ENCODE measurements at regions not wholly inside any gene's neighbourhood (a gene's known extent, or its start where the extent isn't known, plus 50 kb on each side); places are given as distances from the start of the nearest gene placed in this dataset.

DNA sequence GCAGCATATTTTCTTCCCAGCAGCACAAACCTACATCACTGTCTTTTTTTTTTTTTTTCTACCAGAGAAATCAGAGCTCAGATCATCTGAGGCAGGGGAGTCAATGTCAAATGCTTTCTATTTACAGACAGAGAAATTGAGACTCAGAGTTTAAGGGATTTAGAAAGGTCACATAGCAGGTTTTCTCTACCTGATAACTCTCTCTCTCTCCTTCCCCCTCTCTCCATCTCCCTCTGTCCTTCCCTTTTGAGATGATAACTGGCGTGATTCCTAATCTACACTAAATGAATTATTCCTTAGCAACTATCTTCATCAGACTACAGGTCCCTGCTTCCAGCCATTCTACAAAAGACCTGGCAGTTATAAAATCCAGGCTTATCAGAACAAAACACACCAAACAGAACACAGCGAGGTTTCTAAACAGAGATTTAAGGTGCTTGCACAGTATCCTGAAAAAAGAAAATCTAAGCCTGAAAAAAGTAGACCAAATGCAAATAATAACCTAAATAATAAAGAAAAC is 161.6 kb upstream of the PKDCC start:
- no peaks in the 10 kb centered on the region for H3K4me1 Mint-ChIP-seq (ENCODE audit: low read depth)
- no peak overlapping the region for H3K27ac Mint-ChIP-seq
- no peaks in the 10 kb centered on the region for H3K27me3 Mint-ChIP-seq
- H3K4me3 Mint-ChIP-seq: no peak overlapping the region
- H3K9me3 Mint-ChIP-seq (ENCODE audit: low read depth): no peaks in the 10 kb centered on the region
- H3K36me3 Mint-ChIP-seq: no peaks in the 10 kb centered on the region

DNA sequence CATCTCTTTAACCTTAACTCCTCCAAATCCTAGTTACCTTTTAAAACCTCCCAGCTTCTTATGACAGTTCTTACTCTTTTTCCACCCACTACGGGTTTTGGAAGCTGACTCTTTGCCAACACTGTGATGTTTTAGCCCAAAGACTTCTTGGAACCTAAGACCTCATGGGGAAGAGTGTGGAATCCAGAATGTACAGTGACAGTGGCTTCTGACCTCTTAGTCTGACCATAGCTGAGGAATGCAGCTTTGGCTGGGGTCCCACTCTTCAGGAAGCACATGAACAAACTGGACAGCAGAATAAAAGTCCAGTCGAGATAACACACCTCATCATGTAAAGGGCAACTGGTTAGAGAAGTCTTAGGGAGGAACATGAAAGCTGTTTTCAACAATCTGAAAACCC is 161.1 kb upstream of the PKDCC start:
- Mint-ChIP-seq H3K4me1 (ENCODE audit: low read depth) (no peaks in the 10 kb centered on the region), H3K9me3 (ENCODE audit: low read depth) (no peaks in the 10 kb centered on the region), H3K27me3 (no peaks in the 10 kb centered on the region), H3K27ac (no peak overlapping the region), H3K36me3 (no peaks in the 10 kb centered on the region), H3K4me3 (no peak overlapping the region)

DNA sequence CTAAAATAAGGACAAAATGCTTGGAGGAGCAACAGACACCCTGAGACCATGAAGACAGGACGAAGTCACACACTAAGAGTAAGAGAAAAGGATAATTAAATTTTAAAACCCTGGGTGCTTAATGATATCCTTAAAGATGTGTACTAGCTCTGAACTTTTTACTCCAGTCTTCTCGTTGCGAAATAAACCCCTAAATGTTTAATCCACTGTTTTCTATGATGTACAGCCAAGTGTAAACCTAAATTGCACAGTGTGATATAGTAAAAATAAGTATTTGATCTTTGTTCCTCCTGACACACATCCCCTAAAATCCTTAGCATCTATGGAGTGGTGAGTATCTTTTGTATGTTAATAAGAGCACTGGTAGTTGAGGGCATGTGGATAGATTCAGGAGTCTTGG is 157.5 kb upstream of the PKDCC start:
- H3K4me1 Mint-ChIP-seq (ENCODE audit: low read depth): no peaks in the 10 kb centered on the region
- no peaks in the 10 kb centered on the region for H3K36me3 Mint-ChIP-seq
- no peak overlapping the region for H3K27ac Mint-ChIP-seq
- no peaks in the 10 kb centered on the region for H3K9me3 Mint-ChIP-seq (ENCODE audit: low read depth)
- no peak overlapping the region for H3K4me3 Mint-ChIP-seq
- H3K27me3 Mint-ChIP-seq: no peaks in the 10 kb centered on the region

DNA sequence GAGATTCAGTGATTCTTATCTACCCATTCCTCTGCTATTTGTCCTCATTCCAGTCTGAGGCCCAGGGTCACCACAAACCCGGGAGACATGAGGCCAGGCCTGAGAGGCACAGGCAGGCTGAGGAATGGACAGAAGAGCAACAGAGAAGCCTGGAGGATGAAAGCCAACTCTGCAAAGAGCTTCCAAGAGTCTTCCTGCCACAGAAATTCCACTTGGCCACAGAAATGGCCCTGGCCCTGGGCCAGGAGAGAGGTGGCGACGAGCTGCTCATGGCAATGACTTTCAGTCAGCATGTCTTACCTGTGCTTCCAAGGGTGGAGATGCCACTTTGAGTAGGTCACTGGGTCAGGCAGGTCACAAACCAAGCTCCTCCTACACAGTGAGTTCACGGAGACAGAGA is 155.3 kb upstream of the PKDCC start:
- Mint-ChIP-seq H3K27me3 (no peaks in the 10 kb centered on the region), H3K27ac (no peak overlapping the region), H3K4me3 (no peak overlapping the region), H3K9me3 (ENCODE audit: low read depth) (no peaks in the 10 kb centered on the region), H3K36me3 (no peaks in the 10 kb centered on the region), H3K4me1 (ENCODE audit: low read depth) (no peaks in the 10 kb centered on the region)

DNA sequence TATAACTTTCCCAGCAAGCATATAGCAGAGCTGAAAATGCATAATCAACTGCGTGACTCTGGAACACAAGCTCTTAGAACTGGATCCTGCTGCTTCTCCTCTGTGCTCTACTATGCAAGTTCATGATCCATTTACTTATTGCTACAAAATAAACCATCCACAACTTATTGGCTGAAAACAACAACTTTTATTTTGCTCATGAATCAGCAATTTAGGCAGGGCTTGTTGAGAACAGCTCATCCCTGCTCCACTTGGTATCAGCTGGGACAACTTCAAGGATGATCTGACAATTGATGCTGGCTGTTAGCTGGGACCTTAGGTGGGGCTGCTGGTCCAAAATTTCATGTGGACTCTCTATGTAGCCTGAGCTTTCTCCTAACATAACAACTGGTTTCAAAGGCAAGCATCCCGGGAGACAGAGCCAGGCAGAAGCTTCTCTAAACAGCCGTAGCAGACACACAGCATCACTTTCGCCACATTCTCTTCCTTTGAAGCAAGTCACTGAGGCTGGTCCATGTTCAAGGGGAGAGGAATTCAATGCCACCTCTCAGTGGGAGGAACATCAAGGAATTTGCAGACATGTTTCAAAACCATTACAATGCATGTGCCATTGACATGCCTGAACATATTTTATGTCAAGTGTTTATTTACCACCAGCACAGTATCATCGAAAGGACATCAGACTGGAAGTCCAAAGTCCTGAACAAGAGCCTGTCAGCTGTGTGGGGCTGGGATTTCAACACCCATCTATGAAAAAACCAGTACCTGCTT is 153.1 kb upstream of the PKDCC start:
- Mint-ChIP-seq H3K4me3 (no peak overlapping the region), H3K27ac (no peak overlapping the region), H3K4me1 (ENCODE audit: low read depth) (no peaks in the 10 kb centered on the region), H3K9me3 (ENCODE audit: low read depth) (no peaks in the 10 kb centered on the region), H3K36me3 (no peaks in the 10 kb centered on the region), H3K27me3 (no peaks in the 10 kb centered on the region)

DNA sequence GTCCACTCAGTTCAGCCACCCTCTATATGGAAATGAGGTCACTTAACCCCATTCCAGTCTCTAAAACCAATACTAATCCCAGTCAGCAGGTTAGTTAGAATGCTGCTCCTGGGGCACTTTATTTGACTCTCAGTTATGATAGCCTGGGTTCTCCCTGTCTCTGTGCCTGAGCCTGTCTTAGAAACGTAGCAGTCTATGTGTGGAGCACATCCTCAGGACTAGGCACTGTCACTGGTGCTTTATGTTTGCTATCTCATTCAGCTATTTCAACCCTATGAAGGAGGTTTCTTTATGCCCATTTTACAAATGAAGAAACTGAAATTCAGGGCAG is 152.5 kb upstream of the PKDCC start:
- no peaks in the 10 kb centered on the region for H3K27me3 Mint-ChIP-seq
- no peak overlapping the region for H3K4me3 Mint-ChIP-seq
- no peaks in the 10 kb centered on the region for H3K36me3 Mint-ChIP-seq
- H3K4me1 Mint-ChIP-seq (ENCODE audit: low read depth): no peaks in the 10 kb centered on the region
- H3K27ac Mint-ChIP-seq: no peak overlapping the region
- H3K9me3 Mint-ChIP-seq (ENCODE audit: low read depth): no peaks in the 10 kb centered on the region

DNA sequence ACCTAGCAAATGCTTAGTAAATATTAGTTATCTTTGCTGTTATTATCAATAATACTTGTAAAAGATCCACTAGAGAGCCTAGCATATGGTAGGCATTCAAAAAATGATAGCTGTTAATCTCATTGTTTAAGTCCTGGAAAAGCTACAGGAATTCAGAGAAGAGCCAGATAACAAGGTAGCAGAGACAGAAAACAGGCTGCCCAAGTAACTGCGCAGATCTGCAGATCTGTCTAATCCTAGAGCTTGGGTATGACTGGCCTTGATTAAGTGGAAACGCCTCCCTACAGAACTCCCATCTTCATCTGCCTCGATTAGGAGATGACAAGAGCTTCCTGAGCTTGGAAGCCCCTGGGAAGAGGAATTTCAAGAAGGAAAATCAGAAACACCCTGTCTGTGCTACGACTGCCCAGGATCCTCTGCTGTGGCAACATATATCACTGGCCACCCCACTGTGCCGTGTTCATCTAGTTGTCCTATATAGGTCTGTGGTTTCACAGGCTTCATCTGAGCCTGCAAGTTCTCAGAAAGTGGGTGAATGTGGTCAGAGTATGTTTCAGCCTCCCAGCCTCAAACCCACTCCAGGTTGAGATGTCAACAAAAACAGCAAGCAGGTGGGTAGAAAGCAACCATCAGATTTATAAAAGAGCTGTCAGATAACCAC is 151.5 kb upstream of the PKDCC start:
- no peaks in the 10 kb centered on the region for H3K9me3 Mint-ChIP-seq (ENCODE audit: low read depth)
- no peak overlapping the region for H3K27ac Mint-ChIP-seq
- H3K4me3 Mint-ChIP-seq: no peak overlapping the region
- H3K36me3 Mint-ChIP-seq: no peaks in the 10 kb centered on the region
- H3K27me3 Mint-ChIP-seq: no peaks in the 10 kb centered on the region
- H3K4me1 Mint-ChIP-seq (ENCODE audit: low read depth): no peaks in the 10 kb centered on the region

DNA sequence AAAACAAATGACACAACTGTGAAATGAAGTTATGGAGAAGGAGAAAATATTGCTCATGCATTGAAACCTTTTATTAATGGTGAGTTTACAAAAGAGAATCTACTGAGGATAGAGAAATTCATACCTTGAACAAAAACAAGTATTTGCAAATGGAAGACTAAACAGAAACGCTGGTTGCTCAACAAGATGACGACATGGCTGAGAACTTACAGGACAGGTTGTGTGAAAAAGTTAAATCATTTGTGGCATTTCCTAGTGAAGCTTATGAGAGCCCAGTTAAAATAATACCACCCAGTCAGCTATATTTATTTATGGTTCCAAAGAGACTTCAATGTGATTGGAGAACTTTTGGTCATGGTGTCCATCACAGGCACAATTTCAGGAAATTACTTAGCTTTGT is 148.6 kb upstream of the PKDCC start:
- H3K27me3 Mint-ChIP-seq: peaks cover 6% of the 10 kb centered on the region
- H3K27ac Mint-ChIP-seq: no peak overlapping the region
- H3K36me3 Mint-ChIP-seq: no peaks in the 10 kb centered on the region
- no peaks in the 10 kb centered on the region for H3K4me1 Mint-ChIP-seq (ENCODE audit: low read depth)
- H3K9me3 Mint-ChIP-seq (ENCODE audit: low read depth): no peaks in the 10 kb centered on the region
- H3K4me3 Mint-ChIP-seq: no peak overlapping the region

DNA sequence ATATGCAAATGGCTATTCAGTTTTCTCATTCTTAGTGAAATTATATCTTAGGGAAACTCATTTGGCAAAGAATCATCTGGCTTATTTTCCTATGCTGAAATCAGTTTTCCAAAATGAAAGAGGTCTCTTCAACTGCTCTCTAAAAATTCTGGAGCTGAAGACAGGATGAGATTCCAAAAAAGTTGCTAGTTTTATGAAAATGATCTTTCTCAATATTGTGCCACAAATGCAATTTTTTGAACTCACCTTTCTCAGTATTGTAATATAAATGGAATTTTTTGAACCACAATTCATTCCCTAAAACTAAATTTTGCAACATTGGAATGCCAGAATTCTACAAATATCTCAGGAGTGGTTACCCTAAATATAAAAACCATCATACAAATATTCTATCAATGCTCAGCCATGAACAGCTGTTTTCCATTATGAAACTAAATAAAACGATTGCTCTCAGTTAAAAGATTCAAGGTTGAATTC is 147.7 kb upstream of the PKDCC start:
- H3K27me3 Mint-ChIP-seq: peaks cover 8% of the 10 kb centered on the region
- H3K36me3 Mint-ChIP-seq: no peaks in the 10 kb centered on the region
- H3K4me3 Mint-ChIP-seq: no peak overlapping the region
- no peak overlapping the region for H3K27ac Mint-ChIP-seq
- no peaks in the 10 kb centered on the region for H3K4me1 Mint-ChIP-seq (ENCODE audit: low read depth)
- H3K9me3 Mint-ChIP-seq (ENCODE audit: low read depth): no peaks in the 10 kb centered on the region

DNA sequence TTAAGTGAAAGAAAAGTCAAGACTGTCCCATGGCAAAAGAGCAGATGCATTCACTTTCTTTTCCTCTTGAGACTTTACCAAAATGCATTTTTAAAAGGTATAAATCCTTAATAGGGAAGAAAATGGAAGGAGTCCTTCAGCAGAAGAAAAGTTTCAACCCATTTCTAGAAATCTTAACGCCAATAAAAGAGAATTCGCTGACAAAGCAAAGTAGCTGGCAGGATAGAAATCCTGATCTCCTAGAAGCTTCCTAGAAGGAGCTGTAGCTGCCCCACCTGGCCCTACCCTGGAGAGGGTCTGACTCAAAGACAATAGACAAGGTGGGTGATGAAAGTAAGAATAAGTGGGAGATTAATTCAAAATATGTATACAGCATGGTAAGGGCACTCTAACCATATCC is 144.9 kb upstream of the PKDCC start:
- no peak overlapping the region for H3K27ac Mint-ChIP-seq

DNA sequence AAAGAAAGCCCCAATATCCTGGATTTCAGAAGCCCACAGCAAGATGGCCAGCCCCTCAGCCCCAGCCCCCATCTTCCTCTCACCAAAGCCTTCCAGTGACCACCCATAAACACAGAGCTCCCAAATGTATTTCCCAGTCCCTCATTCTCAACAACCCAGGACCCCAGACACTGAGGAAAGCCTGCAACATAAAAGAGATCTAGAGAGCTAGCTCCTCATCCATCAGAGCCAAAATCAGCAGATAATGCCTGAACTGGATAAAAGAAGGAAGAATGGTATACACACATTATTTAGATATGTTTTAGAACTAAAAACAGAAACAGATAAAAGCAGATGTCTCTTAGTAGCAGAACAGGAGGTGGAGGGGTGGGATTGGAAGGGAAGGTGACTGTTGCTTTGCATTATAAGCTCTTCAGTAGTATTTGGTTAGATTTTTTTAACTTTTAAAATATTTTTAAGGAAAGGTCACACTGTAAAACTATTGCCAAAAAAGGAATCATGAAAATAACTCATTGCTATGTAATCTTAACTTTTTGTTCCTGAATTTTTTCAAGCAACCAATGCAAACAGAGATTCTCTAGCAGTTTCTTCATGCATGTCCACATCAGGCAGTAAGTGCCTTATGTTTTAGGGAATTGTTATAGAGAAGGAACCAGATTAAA is 144.2 kb upstream of the PKDCC start:
- Mint-ChIP-seq H3K9me3 (ENCODE audit: low read depth) (no peaks in the 10 kb centered on the region), H3K4me1 (ENCODE audit: low read depth) (no peaks in the 10 kb centered on the region), H3K27ac (no peak overlapping the region), H3K4me3 (no peak overlapping the region), H3K36me3 (no peaks in the 10 kb centered on the region), H3K27me3 (peaks cover 12% of the 10 kb centered on the region)

More for the DNA sequence above, 144.9 kb upstream of the PKDCC start:
- H3K4me3 Mint-ChIP-seq: no peak overlapping the region
- no peaks in the 10 kb centered on the region for H3K36me3 Mint-ChIP-seq
- no peaks in the 10 kb centered on the region for H3K4me1 Mint-ChIP-seq (ENCODE audit: low read depth)
- no peaks in the 10 kb centered on the region for H3K9me3 Mint-ChIP-seq (ENCODE audit: low read depth)
- peaks cover 11% of the 10 kb centered on the region for H3K27me3 Mint-ChIP-seq

DNA sequence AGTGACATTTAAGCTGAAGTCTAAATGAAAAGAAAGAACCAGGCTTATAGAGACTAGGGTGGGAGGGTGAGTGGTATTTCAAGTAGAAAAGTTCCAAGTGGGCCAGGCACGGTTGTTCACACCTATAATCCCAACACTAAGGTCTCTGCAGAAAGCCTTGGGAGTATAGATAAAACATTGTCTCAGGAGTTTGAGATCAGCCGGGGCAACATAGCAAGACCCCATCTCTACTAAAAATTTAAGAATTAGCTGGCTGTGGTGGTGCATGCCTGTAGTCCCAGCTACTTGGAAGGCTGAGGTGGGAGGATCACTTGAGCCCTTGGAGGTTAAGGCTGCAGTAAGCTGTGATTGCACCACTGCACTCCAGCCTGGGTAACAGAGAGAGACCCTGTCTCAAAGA is 143.4 kb upstream of the PKDCC start:
- Mint-ChIP-seq H3K4me1 (ENCODE audit: low read depth) (no peaks in the 10 kb centered on the region), H3K4me3 (no peak overlapping the region), H3K36me3 (no peaks in the 10 kb centered on the region), H3K27ac (no peak overlapping the region), H3K27me3 (peaks cover 14% of the 10 kb centered on the region), H3K9me3 (ENCODE audit: low read depth) (no peaks in the 10 kb centered on the region)

DNA sequence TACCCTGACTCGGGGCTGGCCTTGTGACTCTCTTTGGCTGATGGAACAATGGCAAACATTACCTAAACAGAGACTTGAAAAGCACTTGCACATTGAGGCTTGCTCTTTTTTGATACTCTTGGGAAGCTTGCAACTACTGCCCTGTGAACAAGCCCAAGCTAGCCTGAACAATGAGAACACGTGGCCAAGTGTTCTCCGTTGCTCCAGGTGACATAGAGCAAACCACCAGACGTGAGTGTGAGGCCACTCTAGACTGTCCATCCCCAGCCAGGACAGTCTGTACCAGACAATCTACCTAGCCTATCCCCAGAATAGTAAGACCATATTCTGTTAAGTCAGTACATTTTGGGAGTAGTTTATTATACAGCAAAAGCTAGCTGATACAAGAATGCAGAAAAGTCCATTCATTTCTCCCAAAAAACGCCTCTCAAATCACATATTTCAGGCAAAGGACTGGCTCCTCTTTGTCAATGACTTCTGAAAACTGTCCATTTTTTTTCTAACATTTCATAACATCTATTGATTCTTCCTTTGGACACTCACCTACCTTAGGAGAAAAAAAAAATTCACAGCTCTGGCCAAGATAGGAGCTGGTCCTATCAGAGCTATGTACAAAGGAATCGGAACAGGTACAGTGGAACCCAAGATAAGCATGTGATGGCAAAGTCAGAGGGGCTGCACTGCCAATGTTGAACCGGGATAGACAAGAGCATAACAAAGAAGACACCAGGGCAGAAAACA is 142.1 kb upstream of the PKDCC start:
- H3K27ac Mint-ChIP-seq: no peak overlapping the region
- no peak overlapping the region for H3K4me3 Mint-ChIP-seq
- H3K27me3 Mint-ChIP-seq: peaks cover 14% of the 10 kb centered on the region
- H3K9me3 Mint-ChIP-seq (ENCODE audit: low read depth): no peaks in the 10 kb centered on the region
- H3K4me1 Mint-ChIP-seq (ENCODE audit: low read depth): no peaks in the 10 kb centered on the region
- no peaks in the 10 kb centered on the region for H3K36me3 Mint-ChIP-seq

DNA sequence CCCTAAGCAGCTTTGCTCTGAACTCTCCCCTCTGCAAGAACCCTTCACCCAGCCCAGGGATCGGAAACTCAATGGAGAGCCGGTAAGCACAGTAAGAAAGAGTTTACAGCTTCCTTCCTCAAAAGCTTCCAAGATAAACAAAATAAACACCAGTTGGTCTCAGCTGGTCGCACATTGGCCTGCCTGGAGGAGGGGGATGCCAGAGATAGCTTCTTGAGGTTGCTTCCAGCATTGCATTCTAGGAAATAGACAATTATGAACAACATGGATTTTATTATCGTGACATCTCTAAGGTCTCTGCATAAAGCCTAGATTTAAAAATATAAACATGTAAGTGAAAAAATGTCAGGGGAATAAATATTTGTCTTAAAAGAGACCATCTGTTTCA is 141.5 kb upstream of the PKDCC start:
- Mint-ChIP-seq H3K4me3 (no peak overlapping the region), H3K27me3 (peaks cover 14% of the 10 kb centered on the region), H3K4me1 (ENCODE audit: low read depth) (no peaks in the 10 kb centered on the region), H3K27ac (no peak overlapping the region), H3K36me3 (no peaks in the 10 kb centered on the region), H3K9me3 (ENCODE audit: low read depth) (no peaks in the 10 kb centered on the region)

DNA sequence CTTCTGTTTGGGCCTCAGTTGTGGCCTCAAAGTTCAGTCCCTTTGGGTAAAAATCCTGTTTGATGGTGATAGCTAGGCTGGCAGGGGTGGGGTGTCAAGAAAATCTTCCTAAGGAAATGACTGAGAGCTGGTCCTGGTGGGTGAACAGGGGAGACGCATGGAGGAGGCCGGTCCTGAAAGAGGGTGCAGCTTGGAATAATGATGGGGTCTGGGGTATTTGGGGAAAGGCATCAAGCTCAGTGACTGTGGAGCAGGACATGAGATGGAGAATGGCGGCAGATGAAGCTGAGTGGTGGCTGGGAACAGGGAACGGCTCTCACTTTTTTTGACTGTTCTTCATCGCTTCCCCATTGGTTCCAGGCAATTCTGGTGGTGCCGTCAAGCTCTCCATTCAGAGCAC is 140.7 kb upstream of the PKDCC start:
- Mint-ChIP-seq H3K27me3 (peaks cover 12% of the 10 kb centered on the region), H3K27ac (no peak overlapping the region), H3K4me1 (ENCODE audit: low read depth) (no peaks in the 10 kb centered on the region), H3K9me3 (ENCODE audit: low read depth) (no peaks in the 10 kb centered on the region), H3K4me3 (no peak overlapping the region), H3K36me3 (no peaks in the 10 kb centered on the region)
